ENCODE measurements at regions not wholly inside any gene's neighbourhood (a gene's known extent, or its start where the extent isn't known, plus 50 kb on each side); places are given as distances from the start of the nearest gene placed in this dataset.
"Not testable (repeated sequence)": the region's sequence is repeated elsewhere in the genome, so short reads cannot be mapped to it uniquely, and the experiment has no call there.

- no peak overlapping the region for H3K4me3 ChIP-seq (ENCODE audit: low read depth in 2 of 2, low read length in 1 of 2)
- H3K9me2 ChIP-seq: no peaks in the 10 kb centered on the region
- H4K20me1 ChIP-seq (ENCODE audit: insufficient read depth): no peaks in the 10 kb centered on the region
- H3F3A ChIP-seq (replicated peaks; ENCODE audit: insufficient read depth): no peaks in the 10 kb centered on the region
- TF ChIP-seq ELF1 (IDR thresholded peaks at IDR 0.05) (no peak), GATA2 (CRISPR knock-in tag; IDR thresholded peaks at IDR 0.05) (no peak), MXI1 (IDR thresholded peaks at IDR 0.05; ENCODE audit: low read depth, low read length) (no peak)
- H2AFZ ChIP-seq (ENCODE audit: low read depth): no peak overlapping the region
- ChIA-PET CTCF (no interaction called here), POLR2A (no interaction called here)
- no peak for DNase-seq
- H3K4me1 ChIP-seq (ENCODE audit: control insufficient read depth in 1 of 2, insufficient read depth in 2 of 2, low read depth in 1 of 2, low read length in 1 of 2): no peaks in the 10 kb centered on the region
- H3K27me3 ChIP-seq (ENCODE audit: insufficient read depth): no peaks in the 10 kb centered on the region
- H3K9ac ChIP-seq: no peak overlapping the region
- no peaks in the 10 kb centered on the region for H3K79me2 ChIP-seq (ENCODE audit: insufficient read depth)
- no peaks in the 10 kb centered on the region for H3K9me3 ChIP-seq
- H3K4me2 ChIP-seq: no peak overlapping the region
- no peak overlapping the region for H3K27ac ChIP-seq (ENCODE audit: low read depth in 2 of 2, low read length in 1 of 2)
- H3K36me3 ChIP-seq (replicated peaks in 1 of 2; ENCODE audit: control insufficient read depth in 1 of 2, insufficient read depth in 2 of 2, low read length in 1 of 2): no peaks in the 10 kb centered on the region
- 2% methylated on average over 1 of the region's 1 CpG for WGBS (ENCODE audit: low lambda C conversion rate)
These were observed 209.0 kb upstream of the ZNF385D start for GRCh38 chr3:21960033-21960432.

DNA sequence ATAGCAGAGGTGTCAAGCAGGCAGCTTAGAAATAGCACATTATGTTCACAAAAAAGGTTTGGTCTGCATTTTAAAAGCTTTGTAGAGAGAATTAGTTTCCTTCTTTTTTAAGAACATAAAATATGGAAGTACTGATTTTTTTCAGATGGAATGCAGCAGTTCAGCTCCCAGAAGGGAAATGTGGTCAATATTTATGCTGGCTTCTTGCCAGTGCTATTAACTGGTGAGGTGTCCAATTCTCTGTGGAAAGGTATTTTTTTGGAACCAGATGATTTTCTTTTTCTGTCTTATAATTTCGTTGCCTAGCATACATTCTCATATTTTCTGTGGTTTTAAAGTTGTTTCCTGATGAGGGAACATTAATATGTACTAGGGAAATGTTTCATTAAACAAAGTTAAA, 211.4 kb upstream of the ZNF385D start:
- DNase-seq: no peak
- TF ChIP-seq FOXJ3 (CRISPR knock-in tag; IDR thresholded peaks at IDR 0.05): no peak
- no peak for TF ChIP-seq EZH2phosphoT487 (IDR thresholded peaks at IDR 0.05; ENCODE audit: borderline replicate concordance, low read depth)
- no peak for TF ChIP-seq EP300 (IDR thresholded peaks at IDR 0.05; ENCODE audit: borderline replicate concordance in 1 of 2, low read depth in 1 of 2, low read length in 1 of 2)
- TF ChIP-seq, protein P1, sequence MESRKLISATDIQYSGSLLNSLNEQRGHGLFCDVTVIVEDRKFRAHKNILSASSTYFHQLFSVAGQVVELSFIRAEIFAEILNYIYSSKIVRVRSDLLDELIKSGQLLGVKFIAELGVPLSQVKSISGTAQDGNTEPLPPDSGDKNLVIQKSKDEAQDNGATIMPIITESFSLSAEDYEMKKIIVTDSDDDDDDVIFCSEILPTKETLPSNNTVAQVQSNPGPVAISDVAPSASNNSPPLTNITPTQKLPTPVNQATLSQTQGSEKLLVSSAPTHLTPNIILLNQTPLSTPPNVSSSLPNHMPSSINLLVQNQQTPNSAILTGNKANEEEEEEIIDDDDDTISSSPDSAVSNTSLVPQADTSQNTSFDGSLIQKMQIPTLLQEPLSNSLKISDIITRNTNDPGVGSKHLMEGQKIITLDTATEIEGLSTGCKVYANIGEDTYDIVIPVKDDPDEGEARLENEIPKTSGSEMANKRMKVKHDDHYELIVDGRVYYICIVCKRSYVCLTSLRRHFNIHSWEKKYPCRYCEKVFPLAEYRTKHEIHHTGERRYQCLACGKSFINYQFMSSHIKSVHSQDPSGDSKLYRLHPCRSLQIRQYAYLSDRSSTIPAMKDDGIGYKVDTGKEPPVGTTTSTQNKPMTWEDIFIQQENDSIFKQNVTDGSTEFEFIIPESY (IDR thresholded peaks at IDR 0.05; ENCODE audit: borderline replicate concordance, low read depth): no peak
- no peak for TF ChIP-seq GATA2 (CRISPR knock-in tag; IDR thresholded peaks at IDR 0.05)
- Histone ChIP-seq H3K4me2 (no peak overlapping the region), H3K36me3 (replicated peaks in 1 of 2; ENCODE audit: control insufficient read depth in 1 of 2, insufficient read depth in 2 of 2, low read length in 1 of 2) (no peaks in the 10 kb centered on the region), H3K4me1 (ENCODE audit: control insufficient read depth in 1 of 2, insufficient read depth in 2 of 2, low read depth in 1 of 2, low read length in 1 of 2) (no peaks in the 10 kb centered on the region), H3F3A (replicated peaks; ENCODE audit: insufficient read depth) (no peaks in the 10 kb centered on the region), H3K9me3 (no peaks in the 10 kb centered on the region), H4K20me1 (ENCODE audit: insufficient read depth) (no peaks in the 10 kb centered on the region), H3K27ac (ENCODE audit: low read depth in 2 of 2, low read length in 1 of 2) (no peak overlapping the region), H3K9me2 (no peaks in the 10 kb centered on the region), H3K9ac (no peak overlapping the region), H3K27me3 (ENCODE audit: insufficient read depth) (no peaks in the 10 kb centered on the region), H2AFZ (ENCODE audit: low read depth) (no peak overlapping the region), H3K4me3 (ENCODE audit: low read depth in 2 of 2, low read length in 1 of 2) (no peak overlapping the region), H3K79me2 (ENCODE audit: insufficient read depth) (no peaks in the 10 kb centered on the region)
- WGBS (ENCODE audit: low lambda C conversion rate): 17% methylated on average over 1 of the region's 1 CpG
- ChIA-PET POLR2A (no interaction called here), CTCF (interaction anchor here (0.6 kb wide), 1 partner anchor 11 kb away, joined by 3 read pairs; no protein-coding TSS in a partner anchor)

- H4K20me1 ChIP-seq (ENCODE audit: insufficient read depth); POLR2A ChIA-PET: not testable (repeated sequence)
- 44% methylated on average over 8 of the region's 8 CpGs for WGBS (ENCODE audit: low lambda C conversion rate)
These were observed 215.4 kb upstream of the ZNF385D start for GRCh38 chr3:21966457-21966856.

More at GRCh38 chr3:21966457-21966856, 215.4 kb upstream of the ZNF385D start:
- not testable (repeated sequence) for H3K9me3 ChIP-seq; H3K79me2 ChIP-seq (ENCODE audit: insufficient read depth); H2AFZ ChIP-seq (ENCODE audit: low read depth); H3K9me2 ChIP-seq; H3K36me3 ChIP-seq (replicated peaks in 1 of 2; ENCODE audit: control insufficient read depth in 1 of 2, insufficient read depth in 2 of 2, low read length in 1 of 2); H3K27ac ChIP-seq (ENCODE audit: low read depth in 2 of 2, low read length in 1 of 2); H3K4me1 ChIP-seq (ENCODE audit: control insufficient read depth in 1 of 2, insufficient read depth in 2 of 2, low read depth in 1 of 2, low read length in 1 of 2); H3F3A ChIP-seq (replicated peaks; ENCODE audit: insufficient read depth); H3K4me2 ChIP-seq; H3K4me3 ChIP-seq (ENCODE audit: low read depth in 2 of 2, low read length in 1 of 2); H3K27me3 ChIP-seq (ENCODE audit: insufficient read depth); DNase-seq; H3K9ac ChIP-seq
- CTCF ChIA-PET: interaction anchor here (1.2 kb wide), 1 partner anchor 39 kb away, joined by 3 read pairs; no protein-coding TSS in a partner anchor

Data from SK-N-SH (cell line).